CD1c-positive myeloid dendritic cell (primary cell): ENCODE measurements at regions not wholly inside any gene's neighbourhood (a gene's known extent, or its start where the extent isn't known, plus 50 kb on each side); places are given as distances from the start of the nearest gene placed in this dataset.
"Not testable (repeated sequence)": the region's sequence is repeated elsewhere in the genome, so short reads cannot be mapped to it uniquely, and the experiment has no call there.

Source experiments
- DNase-seq: peaks from one replicate; pipeline ENCODE4 v3.0.0-alpha.2; 2016; ENCODE audit errors: extremely low spot score

DNA sequence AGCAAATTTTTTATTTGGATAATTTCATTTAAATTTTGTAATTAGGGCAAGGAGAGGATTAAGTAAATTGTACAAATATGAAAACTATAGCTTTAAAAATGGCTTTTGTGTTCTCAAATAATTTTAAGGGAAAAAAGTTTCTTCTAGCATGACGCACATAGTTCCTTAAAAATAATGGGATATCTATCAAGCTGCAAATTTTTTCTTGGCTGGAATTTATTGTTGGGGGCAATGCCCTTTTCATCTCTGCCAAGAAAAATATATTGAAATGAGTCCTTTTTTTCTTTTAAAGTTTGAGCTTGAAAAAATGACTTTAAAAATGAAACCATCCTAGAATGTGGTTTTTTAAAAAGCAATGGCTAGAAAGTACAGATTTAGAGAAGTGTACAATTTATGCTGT is 154.4 kb upstream of the UGT8 start:
- DNase-seq: no peak

DNA sequence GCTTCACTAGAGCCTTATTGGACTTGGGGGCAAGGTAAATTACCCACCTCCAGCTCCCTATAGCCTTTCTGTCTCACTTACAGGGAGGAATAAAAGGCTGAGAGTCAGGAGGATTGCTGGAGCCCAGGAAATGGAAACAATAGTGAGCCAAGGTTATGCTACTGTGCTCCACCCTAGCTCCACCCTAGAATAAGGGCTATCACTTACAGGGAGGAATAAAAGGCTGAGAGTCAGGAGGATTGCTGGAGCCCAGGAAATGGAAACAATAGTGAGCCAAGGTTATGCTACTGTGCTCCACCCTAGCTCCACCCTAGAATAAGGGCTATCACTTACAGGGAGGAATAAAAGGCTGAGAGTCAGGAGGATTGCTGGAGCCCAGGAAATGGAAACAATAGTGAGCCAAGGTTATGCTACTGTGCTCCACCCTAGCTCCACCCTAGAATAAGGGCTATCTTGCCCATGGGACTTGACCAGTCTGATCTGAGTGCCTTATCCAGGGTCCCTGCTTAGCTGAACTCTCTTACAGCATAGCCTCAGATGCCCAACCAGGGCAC is 150.6 kb upstream of the UGT8 start:
- DNase-seq: not testable (repeated sequence)

DNA sequence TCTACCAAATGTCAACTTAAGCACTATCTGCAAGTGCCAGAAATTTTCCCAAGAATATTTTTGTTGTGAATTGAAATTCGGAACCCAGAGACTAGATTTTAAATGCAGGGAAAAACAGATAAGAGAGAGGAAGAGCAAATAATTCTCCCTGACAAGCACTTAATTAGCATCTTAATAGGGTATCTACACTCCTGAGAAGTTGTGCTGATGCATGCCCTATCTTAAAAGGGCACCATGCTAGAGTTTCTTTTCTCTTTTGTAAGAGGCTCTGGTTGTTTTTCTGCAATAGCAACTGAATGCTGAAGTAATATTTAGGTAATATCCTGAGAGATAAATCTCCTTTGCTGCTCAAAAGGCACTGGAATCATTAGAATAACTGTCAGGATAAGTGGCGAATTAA is 139.9 kb upstream of the UGT8 start:
- DNase-seq: no peak

DNA sequence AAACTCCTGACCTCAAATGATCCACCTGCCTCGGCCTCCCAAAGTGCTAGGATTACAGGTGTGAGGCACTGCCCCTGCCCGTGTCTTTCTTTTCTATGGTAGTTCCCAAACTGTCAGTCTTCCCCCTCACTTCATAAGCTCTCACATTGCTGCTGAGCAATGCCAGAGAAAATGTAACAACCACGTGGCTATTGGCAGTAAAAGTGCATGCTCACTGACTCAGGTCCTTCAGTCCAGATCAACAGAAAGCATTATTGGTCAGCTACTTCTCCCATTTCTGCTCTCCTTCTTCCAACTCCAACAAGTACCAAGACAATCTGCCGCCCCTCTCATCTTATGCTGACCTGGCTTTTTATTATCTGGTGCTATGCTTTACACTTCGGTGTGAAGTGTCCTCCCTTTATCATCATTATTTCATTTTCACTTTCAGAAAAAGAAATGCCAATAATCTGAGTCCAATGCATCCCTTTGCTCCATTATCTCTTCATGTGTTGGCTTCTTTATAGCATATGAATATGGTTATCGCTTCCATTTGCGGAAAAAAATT is 133.8 kb upstream of the UGT8 start:
- no peak for DNase-seq

DNA sequence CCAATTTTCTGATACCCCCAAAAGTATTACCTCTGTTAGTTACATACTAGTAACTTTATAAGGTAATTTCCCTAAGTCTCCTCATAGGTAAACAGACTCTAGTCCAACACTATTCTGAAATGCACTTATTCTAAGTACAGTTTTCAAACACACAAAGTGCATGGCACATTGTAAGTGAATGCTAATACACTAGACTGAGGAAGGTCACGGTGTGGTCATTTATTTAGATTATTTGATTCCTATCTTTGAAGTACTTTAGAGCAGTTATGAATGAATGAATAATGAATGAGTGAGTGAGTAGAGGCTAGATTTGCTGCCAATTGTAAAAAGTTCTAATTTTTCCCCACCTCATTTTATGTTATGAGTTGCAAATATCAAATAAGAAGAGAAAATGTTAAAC is 132.8 kb upstream of the UGT8 start:
- no peak for DNase-seq

DNA sequence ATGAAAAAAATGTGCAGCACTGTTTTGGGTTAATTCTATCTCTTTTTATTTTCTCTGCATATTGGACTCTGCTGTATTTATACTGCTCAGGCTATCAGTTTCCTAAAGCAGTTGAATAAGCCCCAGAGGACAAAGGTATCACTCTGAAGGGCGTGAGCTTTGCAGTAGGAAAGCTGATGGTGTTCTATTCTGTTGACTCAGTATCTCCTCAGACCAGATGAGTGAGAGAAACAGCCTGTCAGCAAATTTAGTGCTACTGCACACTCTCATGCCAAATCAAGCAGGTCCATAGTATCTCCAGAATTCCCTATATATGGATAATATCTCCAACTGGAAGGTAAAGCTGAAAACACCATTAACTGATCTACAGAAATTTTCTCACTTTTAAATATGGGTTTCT is 132.3 kb upstream of the UGT8 start:
- DNase-seq: no peak

DNA sequence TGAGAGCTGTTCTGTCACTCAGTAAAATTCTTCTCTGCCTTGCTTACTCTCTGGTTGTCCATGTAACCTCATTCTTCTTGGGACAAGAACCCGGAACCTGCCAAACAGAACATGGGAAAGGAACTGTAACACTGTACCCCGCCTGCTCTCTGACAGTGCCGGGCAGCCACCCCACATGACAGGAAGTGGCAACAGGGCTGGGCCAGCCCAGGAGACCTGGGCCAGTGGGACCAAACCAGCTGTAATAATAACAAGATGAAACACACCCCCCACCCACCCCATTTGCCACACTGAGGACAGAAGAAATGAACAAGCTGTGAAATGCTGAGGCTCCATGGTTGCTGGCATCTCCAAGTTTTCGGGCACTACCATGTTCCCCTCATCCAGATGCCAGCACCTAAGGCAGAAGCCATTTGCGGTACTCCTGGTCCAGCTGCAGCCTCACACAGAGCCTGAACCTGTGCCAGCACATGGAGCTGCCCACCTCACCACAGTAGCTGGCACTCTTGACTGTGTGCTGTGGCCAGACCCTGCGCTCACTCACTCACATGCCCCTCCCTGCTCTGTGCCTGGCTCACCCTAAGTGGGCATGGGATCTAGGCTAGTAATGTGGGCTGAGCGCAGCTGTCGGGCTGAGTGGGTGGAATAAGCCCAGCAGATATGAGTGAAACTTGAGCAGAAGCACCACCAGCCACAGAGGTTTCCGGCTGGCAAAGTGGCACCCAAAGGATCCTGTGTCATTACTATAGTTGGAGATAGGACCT is 126.2 kb upstream of the UGT8 start:
- DNase-seq: no peak

DNA sequence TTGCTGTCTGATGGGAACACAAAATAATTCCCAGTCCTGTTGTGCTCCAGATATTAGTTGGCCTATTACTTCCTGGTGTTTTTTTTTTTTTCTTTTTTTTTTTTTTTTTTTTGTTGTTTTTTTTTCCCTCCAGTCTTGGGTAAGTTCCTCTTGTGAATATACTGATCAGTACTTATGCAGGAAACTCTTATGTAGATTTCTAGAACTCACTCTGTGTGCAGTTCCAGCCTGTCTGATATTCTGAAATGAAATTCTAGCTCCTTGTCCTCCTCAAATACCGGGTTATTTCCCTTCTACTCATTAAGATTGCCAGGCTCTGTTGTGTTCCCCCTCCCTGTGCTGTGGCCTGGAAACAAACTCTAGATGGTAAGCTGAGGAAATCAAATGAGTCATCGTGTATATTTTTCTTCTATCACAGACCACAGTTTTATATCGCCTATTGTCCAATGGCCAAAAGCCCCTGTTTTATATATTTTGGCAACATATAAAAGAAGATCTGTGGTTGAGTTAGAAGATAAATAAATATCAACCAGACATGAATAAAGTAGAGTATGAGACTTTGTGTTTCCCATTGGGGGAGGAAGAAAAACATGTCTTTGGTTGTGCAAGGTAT is 124.3 kb upstream of the UGT8 start:
- DNase-seq: no peak

DNA sequence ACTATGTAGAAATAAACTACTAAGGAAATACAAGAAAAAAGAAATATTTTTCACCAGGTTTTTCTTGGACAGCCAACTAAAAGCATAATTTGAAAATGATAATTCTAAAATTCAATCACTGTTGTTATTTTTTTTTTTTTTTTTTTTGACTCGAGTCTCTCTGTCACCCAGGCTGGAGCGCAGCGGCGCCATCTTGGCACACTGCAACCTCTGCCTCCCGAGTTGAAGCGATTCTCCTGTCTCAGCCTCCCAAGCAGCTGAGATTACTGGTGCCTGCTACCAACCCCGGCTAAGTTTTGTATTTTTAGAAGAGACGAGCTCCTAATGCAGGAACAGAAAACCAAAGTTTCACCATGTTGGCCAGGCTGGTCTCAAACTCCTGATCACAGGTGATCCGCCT is 122.3 kb upstream of the UGT8 start:
- DNase-seq: no peak

DNA sequence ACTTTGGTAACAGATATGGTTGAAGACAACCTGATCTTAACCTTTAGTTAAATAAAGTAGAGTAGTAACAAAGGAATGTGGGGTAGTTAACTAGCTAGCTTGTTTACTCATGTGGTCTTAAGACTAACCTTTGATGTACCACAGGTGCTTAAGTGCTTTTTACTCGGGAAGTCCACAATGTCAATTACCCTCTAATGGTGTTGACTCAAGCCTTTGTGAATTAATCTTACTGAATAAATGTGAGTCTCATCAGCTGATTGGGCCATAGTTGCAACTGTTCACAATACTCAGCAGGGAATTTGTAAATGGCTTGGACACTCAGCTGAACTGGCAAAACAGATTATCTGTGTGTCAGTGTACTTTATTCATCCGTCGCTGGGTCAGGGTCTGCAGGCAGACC is 119.0 kb upstream of the UGT8 start:
- DNase-seq: no peak

DNA sequence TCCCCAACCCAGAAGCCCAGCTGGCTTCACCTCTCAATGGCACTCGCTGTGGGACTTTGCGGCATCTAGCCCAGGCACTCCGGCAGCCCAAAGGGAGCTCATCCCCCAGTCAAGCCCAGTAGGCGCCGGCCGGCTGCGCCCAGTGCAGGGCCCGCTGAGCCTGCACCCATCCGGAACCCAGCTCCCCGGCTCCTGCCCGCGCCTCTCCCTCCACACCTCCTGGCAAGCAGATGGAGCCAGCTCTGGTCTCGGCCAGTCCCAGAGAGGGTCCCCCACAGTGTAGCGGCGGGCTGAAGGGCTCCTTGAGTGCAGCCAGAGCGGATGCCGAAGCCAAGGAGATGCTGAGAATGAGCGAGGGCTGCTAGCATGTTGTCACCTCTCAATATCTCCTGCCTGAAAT is 116.8 kb upstream of the UGT8 start:
- no peak for DNase-seq

DNA sequence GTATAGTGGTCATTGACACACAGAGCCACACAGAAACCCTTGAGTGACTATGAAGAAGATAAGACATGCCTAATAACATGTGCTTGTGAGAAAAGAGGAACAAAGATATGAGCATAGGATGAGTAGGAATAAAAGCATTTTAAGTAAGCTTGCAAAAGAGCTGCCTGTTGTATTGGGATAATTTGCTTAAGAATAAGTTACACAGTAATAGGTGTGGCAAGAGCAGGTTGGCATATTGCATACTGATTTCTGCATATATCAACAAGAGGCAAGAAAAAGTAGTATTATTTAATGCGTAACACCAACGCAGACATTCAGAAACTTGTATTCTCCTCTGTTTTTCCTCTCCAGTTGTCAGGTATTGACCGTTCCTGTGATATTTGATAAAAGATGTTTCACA is 111.5 kb upstream of the UGT8 start:
- DNase-seq: no peak

DNA sequence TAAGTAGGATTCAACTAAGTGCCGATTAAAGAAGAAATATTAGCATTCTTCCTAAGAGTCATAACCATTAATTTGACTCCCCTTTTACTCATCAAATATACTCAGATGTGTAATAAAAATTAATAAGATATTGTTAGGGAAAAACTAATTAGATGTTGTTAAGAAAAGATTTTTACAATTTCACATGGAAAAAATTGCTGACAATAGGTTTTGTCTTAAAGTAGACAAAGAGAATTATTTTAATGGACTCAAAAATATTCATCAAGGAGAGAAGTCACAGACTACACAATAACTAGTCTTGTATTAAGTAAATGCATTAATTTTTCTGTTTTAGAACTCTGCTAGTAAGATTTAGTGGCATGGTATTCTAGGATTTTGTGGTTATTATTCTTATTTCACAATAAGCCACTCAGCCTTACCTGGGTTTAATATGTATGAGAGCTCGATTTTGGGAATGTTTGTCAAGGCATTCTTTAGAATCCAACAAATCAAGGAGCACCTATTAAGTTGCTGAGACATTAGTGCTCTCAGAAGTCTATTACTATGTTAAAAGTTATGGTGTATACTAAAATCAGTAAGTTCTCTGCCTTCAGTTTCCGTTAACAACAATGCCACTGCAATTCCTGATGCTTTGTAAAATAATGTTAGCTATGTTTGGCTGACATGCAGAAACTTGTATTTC is 110.2 kb upstream of the UGT8 start:
- no peak for DNase-seq

DNA sequence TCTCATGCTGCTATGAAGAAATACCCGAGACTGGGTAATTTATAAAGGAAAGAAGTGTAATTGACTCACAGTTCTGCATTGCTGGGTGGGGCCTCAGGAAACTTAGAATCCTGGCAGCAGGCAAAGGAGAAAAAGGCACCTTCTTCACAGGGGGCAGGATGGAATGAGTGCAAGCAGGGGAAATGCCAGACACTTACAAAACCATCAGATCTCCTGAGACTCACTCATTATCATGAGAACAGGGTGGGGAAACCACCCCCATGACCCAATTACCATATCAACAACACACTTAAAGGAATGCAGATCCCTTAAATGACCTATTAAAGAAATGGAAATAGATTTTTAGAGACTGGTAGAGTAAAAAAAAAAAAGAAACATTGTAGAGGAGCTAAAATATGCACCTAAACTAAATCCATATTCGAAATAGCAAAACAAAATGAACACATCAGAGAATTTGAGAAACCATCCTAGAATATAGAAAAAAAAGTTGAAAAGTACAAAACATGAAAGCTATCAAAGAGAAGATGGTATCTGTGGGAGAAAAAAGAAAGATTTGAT is 104.3 kb upstream of the UGT8 start:
- DNase-seq: no peak

DNA sequence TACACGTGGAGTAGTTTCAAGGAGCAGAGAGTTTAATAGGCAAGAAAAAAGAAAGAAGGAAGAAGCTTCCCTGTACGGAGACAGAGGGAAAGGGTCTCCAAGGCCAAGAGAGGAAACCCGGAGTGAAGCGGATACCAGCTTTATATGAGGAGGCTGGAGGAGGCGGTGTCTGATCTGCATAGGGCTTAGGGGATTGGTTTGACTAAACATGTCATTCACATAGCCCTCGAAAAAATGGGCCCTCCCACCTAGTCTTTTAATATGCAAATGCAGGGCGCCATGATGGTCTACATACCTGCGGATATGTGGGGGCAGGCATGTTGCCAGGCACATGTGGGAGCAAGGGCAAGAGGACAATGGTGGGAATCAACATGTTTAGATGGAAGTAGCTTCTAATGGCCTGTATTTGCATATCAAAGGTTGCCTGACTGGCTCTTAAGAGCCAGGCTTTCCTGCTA is 103.1 kb upstream of the UGT8 start:
- no peak for DNase-seq

DNA sequence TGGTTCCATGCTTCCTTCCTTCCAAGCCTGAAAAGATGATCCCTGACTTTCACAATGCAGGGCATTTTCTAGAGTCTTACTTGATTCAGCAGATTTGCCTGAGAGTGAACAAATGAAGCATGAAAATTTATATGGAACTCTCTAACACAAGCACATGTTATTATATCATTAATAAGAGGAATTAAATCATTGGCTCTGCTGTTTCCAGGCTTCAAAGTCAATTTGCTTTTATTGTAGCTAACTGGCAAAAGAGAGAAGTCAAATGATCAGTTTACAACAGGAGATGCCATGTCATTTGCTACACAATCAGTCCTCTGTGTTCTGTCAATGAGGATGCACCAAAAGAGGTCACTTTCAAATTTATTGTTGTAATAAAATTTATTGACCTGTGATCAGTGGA is 101.5 kb upstream of the UGT8 start:
- no peak for DNase-seq

DNA sequence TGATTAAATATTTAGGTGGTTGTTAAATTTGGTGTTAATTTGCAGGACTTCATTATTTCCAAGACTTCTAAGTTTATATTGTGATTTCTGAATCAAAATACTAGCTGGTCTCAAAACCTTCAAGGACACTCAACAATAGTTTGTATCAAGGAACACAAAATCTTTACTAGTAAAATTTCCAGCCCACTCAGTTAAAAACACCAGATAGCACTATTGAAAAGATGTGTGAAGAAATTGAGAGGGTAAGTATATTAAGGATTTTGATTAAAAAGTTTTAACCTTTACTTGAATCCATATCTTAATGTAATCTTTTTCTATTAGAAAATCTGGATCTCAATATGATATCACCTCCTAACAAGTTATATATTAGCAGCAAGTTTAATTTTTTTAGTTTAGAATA is 89.3 kb upstream of the UGT8 start:
- DNase-seq: no peak

DNA sequence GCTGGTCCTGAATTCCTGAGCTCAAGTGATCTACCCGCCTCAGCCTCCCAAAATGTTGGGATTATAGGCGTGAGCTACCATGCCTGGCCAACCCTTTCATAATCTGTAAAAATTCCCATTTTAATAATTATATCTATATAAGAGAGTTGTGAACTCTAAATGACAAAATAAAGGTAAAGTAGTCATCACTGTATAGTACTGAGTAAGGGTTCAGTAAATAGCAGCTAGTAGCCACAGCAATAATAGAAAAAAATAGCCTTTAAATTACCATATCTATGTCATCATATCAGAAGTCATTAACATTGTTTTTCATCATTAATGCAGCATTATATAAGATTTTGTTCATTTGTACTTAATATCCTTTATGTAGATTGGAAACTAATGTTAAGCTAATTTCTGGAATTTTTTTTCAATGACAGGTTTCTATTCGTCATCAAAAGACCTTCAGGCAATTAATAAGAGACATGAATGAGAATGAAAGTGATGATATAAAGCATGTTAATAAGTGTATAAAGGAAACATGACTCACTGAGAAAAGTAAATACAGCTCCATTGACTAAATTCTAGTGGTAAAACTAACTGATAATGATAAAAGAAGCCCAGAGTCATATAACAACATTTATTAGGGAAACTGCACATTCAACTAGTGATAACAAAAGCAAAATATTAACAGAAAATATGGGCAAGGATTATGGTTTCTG is 85.9 kb upstream of the UGT8 start:
- no peak for DNase-seq

DNA sequence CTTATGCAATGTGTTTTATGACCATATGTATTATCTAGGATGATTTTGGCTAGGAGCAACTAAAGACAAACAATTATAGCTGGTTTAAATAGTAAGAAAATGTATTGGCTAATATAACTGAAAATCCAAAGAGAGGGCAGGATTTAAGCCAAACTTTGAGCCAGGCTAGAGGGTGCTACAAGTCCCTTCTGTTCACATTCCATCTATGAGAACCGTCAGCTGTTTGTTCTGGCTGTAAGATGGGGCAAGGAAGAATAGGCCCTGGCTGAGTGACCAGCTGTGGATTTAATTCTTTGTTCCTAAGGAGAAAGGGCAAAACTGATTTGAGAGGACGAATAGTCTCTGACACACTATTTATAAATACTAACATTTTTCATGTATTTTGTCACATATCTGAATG is 79.2 kb upstream of the UGT8 start:
- no peak for DNase-seq

DNA sequence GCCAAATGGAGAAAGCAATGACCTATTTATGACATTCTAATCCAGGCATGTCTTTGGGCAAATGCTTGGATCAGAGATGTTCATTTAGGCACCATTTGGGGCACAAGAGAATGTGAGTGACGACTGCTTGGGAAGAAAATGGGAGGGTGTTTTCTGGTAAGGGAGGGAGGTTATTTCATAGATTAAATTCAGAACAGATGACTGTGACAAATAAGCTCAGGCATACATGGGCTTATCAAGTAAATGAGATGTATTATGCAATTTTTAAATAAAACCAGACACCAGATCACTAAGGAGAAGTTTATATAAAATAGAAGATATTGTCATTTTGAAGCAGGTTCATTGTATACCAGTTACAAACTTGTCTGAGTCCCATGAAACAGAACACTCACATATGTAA is 71.4 kb upstream of the UGT8 start:
- no peak for DNase-seq

DNA sequence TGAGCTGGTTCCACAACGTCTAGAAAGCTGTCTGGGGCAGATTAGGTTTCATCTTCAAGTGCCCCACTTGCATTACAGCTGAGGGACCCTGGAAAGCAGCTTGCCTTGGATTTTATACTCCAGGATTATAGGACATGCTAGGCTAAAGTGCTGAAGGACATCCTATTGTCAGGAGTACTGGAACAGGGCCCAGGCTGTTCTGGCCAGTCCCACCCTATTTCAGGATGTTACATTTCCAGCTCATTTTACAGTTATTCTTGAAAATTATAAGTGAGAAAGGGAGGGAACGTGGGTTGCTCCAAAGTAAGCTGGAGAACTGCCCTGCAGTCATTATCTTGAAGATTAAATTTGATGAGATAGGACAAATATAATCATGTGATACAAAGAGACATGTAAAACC is 71.0 kb upstream of the UGT8 start:
- no peak for DNase-seq

DNA sequence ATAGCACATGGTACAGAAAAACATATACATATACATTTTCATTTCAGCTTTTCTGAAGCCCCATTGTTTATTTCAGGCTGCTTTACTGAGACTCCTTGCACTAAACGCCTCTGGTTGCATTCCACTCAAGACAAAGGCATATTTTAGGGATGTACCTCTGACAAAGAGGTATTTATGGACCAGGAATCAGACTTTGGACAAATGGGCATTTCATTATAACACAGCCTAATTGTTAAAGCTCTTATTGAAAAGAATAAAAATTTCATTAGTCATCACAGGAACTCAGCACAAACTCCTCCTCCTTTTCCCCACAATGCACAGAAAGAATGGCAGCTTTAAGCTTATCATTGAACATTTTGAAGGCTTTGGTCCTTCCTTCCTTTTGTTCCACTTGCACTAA is 62.9 kb upstream of the UGT8 start:
- DNase-seq: no peak
